ENCODE measurements at regions not wholly inside any gene's neighbourhood (a gene's known extent, or its start where the extent isn't known, plus 50 kb on each side); places are given as distances from the start of the nearest gene placed in this dataset.
"Not testable (repeated sequence)": the region's sequence is repeated elsewhere in the genome, so short reads cannot be mapped to it uniquely, and the experiment has no call there.

DNA sequence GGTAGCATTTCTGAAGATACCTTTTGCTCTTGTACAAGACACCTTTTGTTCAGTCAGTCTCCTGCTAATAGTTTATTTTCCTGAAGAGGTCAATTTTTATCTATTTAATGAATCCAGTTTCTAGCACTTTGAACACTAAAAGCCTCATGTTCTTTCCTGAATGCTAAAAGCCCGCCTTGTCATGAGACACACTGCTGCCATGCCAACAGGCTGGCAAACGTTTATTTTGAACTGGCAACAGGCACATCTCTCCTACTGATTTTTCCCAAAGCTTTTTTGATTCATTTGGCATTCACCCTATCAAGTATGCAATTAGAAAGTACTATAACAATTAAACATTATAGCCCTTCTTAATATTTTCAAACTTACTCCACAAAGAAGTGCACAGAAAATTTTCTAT, 421.2 kb upstream of the EYS start:
- DNase-seq (ENCODE audit: low read depth), result no peak
- TF ChIP-seq, protein P1, sequence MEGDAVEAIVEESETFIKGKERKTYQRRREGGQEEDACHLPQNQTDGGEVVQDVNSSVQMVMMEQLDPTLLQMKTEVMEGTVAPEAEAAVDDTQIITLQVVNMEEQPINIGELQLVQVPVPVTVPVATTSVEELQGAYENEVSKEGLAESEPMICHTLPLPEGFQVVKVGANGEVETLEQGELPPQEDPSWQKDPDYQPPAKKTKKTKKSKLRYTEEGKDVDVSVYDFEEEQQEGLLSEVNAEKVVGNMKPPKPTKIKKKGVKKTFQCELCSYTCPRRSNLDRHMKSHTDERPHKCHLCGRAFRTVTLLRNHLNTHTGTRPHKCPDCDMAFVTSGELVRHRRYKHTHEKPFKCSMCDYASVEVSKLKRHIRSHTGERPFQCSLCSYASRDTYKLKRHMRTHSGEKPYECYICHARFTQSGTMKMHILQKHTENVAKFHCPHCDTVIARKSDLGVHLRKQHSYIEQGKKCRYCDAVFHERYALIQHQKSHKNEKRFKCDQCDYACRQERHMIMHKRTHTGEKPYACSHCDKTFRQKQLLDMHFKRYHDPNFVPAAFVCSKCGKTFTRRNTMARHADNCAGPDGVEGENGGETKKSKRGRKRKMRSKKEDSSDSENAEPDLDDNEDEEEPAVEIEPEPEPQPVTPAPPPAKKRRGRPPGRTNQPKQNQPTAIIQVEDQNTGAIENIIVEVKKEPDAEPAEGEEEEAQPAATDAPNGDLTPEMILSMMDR (IDR thresholded peaks at IDR 0.05; ENCODE audit: low read length, missing control alignments), result no peak
- no peak overlapping the region for H3K4me3 ChIP-seq (replicated peaks; ENCODE audit: low read depth, low read length)

DNA sequence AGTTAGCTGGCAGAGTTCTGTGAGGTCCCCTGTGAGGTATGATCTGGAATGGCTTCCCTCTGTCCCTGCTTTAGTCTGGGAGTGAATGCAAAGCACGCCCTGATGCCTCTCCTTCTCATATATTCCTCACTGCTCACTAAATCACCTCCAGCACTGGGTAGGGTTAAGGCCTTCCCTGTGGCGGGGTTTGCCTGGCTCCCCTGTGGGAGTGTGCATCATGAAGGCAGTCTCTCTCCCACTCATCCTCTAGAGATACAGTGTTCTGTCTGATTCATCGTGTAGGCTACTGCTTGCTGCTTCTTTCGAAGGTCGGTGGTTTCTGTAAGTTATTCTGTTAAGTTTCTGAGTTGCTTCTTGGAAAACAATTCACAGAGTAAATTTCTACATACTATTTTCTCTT, 420.0 kb upstream of the EYS start:
- DNase-seq (ENCODE audit: low read depth), result no peak
- TF ChIP-seq, protein P1 (IDR thresholded peaks at IDR 0.05; ENCODE audit: low read length, missing control alignments), result no peak
- H3K4me3 ChIP-seq (replicated peaks; ENCODE audit: low read depth, low read length), result no peak overlapping the region

DNA sequence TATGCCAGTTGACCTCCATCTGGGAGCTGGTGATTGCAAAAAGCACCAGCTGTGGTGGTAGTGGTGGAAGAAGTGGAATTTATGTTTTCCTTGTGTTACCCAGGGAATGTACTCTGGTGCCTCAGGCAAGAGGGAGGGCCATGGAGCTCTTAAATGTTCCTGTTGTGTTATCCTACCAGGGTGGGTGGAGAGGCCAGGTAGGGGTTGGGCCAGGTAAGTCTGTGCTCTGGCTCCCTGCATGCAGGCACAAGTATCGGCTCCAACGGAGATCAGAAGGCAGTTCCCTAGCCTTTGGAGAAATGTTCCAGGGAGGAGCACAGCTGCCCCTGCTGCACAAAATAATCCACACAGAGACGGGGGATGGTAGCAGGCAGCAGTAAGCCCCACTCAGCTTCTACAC, 419.3 kb upstream of the EYS start:
- H3K4me3 ChIP-seq (replicated peaks; ENCODE audit: low read depth, low read length), result no peak overlapping the region
- DNase-seq (ENCODE audit: low read depth), result no peak
- TF ChIP-seq, protein P1 (IDR thresholded peaks at IDR 0.05; ENCODE audit: low read length, missing control alignments), result no peak

DNA sequence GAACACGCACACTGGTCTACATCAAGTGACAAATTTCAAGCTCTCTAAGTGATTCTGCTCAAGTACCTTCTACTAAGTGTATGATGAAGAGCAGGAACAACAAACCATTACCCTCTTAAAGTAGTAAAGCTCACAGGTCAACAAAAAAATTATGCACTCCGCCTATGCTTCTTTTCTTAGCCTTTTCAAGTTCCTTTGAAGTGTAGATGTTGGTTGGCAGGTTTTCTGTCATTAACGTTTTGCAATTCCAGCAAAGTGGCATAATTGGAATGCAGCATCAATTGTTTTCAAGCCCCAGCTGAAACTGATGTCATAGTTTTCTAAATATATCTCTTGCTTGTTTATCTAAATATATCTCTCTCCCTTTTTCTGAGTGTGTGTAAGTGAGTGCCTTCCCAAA, 396.9 kb upstream of the EYS start:
- TF ChIP-seq, protein P1 (IDR thresholded peaks at IDR 0.05; ENCODE audit: low read length, missing control alignments), result no peak
- peak; percentile 3 for DNase-seq (ENCODE audit: low read depth)
- H3K4me3 ChIP-seq (replicated peaks; ENCODE audit: low read depth, low read length), result no peak overlapping the region

DNA sequence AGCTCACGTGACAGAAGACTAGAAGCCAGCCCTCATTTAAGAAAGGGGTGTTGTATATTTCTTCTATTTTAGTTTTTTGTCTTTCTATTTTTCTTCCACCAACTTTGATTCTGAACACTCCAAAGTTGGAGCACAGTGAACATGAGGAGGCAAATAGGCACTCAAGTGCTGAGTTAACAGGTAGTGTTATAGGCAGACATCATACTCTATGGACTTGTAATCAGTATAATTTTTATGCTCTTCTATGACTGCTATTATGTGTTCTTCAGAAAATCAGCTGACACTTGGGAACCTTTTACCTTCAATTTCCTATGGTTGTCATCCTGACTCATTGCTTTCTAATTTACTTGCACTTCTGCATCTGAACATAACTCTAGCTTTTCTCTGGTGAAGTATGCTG, 396.3 kb upstream of the EYS start:
- H3K4me3 ChIP-seq (replicated peaks; ENCODE audit: low read depth, low read length), result no peak overlapping the region
- DNase-seq (ENCODE audit: low read depth), result no peak
- TF ChIP-seq, protein P1 (IDR thresholded peaks at IDR 0.05; ENCODE audit: low read length, missing control alignments), result no peak

DNA sequence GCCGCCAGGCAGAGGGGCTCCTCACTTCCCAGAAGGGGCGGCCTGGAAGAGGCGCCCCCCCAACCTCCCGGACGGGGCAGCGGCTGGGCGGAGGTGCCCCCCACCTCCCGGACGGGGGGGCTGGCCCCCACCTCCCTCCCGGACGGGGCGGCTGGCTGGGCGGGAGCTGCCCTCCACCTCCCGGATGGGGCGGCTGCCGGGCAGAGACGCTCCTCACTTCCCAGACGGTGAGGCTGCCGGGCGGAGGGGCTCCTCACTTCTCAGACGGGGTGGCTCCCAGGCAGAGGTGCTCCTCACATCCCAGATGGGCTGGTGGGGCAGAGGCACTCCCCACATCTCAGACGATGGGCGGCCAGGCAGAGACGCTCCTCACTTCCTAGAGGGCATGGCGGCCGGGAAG, 389.7 kb upstream of the EYS start:
- TF ChIP-seq, protein P1 (IDR thresholded peaks at IDR 0.05; ENCODE audit: low read length, missing control alignments), result no peak
- no peak overlapping the region for H3K4me3 ChIP-seq (replicated peaks; ENCODE audit: low read depth, low read length)
- no peak for DNase-seq (ENCODE audit: low read depth)

DNA sequence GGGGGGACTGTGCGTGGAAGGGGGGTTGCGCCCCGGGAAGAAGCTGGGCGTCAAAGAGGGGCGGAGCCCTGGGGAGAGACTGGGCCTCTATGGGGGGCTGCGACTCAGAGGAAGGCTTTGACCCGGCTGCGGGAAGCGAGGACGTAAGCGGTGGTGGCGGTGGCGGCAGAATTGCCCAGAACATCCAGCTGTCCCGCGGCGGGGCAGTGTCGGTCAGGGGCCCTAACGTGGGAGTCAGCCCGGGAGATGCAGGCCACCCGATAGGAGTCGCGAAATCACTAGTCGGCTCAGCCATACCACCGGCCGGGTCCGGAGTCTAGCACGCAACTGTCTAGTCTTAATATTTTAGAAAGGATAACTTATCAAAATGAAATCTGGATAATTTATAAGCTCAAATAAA, 387.6 kb upstream of the EYS start:
- H3K4me3 ChIP-seq (replicated peaks; ENCODE audit: low read depth, low read length), result no peak overlapping the region
- TF ChIP-seq, protein P1 (IDR thresholded peaks at IDR 0.05; ENCODE audit: low read length, missing control alignments), result no peak
- no peak for DNase-seq (ENCODE audit: low read depth)

DNA sequence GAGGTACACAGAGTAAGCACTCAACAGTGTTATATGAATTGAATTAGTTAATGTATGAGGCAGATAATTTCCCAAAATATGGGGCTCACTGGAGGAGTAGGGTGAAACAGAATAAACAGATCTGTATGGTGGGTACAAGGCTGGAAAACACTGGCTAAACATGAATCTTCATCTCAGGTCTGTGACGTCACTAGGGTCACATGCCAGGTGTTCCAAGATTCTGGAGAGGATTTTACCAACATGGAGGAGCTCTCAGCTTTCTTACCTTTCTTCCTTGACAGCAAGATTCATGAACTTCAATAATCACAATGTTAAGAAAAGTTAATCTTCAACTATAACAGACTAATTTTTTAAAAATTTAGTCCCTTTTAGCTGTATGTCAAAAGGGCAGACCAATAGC, 385.3 kb upstream of the EYS start:
- not testable (repeated sequence) for DNase-seq (ENCODE audit: low read depth); H3K4me3 ChIP-seq (replicated peaks; ENCODE audit: low read depth, low read length)

Data from fibroblast of pulmonary artery (primary cell).